GM21423 (cell line): ENCODE measurements at regions not wholly inside any gene's neighbourhood (a gene's known extent, or its start where the extent isn't known, plus 50 kb on each side); places are given as distances from the start of the nearest gene placed in this dataset.

Experiments
- ATAC-seq: cut with Tn5 transposase; IDR thresholded peaks from one replicate; pipeline ENCODE4 v1.9.1; 2021; ENCODE audit warnings: mild to moderate bottlenecking, moderate library complexity; ENCODE audit not compliant: unreplicated experiment

DNA sequence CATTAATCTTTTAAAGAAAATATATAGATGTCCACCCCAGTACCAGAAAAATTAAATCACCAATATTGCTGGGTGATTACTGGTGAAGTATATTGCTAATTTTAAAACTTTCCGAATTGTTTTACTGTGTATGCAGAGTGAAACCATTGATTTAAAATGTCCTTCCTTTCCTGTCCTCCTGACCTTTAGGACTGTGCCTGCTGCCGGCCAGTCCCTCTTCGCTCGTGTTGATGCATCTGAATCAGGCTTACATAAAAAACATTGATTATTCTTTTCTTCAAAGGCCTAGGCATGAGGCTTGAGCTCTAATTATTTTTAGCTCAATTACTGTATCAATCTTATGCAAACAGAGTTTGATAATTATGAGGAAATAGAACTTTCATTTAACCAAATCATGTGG is 1128.1 kb downstream of the BRINP3 start:
- ATAC-seq: no peak

DNA sequence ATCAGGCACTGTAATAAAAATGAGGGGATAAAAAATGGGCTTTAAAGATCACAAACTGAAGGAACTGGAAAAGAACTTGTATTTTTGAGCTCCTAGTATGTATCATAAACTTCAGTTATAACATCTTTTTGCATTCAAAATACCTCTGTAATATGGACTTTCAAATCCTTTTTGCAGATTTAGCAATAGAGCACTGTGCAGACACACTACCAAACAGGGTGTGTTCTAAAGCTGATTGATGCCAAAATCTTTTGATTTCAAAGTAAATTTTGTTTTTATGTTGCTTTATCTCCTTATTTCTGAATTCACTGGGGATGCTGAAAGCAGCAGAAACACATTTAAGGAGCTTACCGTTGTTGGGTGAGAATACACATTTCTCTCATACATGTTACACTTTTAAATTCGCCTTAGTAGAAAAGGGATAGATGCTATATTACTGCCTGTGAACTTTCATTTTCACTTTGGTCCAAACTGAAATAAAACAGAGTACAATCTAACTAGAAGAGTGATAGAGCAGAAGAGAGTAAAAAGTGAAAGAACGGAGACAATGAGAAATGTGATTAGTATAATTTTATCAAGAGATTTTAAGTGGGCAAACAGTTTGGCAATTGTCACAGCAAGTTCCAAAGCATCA is 1126.6 kb downstream of the BRINP3 start:
- ATAC-seq: no peak

DNA sequence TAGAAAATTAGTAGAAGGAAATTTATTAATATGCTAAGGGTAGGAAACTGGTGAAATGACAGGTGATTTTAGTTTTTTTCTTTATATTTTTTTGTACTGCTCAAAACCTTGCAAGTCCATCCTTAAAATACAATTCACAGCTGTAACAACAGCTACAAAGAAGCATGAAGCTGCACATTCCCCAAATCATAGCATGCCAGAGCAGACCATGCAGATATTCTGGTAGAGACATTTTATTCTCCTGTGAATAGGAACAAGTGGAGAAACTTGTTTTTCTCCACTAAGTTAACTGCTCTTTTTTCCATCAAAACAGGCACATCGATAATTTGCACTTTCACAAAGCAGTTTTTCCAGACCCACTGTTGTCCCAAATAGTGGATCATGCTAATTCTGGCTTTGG is 1125.7 kb downstream of the BRINP3 start:
- no peak for ATAC-seq

DNA sequence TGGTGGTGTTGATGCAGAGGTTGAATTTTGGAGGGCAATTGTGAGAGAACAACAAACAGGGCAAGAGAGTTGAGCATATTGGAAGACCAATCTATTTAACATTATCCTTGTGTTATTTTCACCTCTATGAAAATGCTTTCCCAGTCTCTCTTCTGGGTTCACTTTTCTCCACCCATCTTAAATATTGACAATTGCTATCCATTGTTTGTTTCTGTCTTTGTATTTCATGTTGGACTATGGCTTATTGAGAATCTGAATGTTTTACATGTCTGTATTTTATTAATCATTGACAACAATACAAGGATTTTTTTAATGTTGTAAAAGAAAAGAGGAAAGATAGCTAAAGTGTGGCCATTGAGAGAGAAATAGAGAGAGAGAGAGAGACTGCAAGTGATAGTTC is 1121.5 kb downstream of the BRINP3 start:
- ATAC-seq: no peak

DNA sequence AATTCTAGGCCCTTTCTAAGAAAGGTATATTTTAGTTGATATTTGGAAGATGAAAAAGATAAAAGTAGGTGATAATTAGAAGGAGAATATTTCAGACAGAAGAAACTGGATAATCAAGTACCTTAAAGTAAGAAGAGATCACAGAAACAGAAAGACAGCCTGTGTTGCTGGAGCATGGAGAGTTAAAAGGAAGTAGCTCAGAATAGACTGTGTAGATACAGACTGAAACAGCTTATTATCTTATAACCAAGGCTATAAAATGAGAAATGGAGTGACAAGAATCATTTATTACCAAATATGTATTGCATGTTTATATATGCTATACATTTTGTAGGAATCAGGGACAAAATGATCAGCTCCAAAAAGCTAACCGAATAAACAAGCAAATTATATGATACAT is 1120.3 kb downstream of the BRINP3 start:
- no peak for ATAC-seq

DNA sequence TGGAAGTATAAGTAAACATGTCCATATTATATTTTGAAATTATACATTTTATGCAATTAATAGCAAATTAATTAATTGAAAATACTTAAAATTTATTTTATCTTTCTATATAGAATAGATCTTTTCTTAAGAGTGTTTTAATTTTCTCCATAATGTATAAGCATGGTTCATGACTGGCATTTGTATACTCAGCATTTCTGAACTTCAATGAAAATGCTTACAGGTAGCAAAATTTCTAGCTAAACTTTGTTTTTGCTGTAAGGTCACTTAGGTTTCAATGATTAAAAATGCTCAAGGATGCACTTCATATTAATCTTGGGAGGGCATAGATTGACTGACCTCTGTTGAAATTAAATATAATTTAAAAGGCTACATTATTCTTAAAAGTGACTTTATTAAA is 1108.1 kb downstream of the BRINP3 start:
- no peak for ATAC-seq

DNA sequence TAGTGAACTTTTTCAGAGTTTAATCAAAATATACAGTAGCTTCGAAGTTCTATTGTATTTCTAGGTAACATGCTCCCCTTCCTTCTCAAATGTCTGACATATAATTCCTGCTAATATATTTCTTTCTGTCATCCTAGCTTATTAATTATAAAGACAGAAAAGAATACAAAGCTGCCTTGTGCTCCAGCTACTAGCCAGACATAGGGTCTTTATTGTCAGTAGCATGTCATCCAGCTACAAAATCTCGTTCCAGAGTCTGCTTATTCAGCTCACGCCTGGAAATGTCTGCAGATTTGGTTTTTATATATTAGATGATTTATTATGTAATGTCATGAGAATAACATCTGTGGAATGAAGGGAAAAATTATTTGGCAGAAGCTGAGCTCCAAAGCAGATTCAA is 1102.8 kb downstream of the BRINP3 start:
- ATAC-seq: no peak

DNA sequence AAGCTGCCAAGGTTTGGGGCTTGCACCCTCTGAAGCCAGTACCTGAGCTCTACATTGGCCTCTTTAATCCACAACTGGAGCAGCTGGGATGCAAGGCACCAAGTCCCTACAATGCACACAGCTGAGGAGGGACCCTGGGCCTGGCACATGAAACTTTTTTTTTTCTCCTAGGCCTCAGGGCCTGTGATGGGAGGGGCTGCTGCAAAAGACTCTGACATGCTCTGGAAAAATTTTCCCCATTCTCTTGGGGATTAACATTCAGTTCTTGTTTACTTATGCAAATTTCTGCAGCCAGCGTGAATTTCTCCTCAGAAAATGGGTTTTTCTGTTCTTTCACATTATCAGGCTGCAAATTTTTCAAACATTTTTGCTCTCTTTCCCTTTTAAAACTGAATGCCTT is 1072.2 kb downstream of the BRINP3 start:
- no peak for ATAC-seq

DNA sequence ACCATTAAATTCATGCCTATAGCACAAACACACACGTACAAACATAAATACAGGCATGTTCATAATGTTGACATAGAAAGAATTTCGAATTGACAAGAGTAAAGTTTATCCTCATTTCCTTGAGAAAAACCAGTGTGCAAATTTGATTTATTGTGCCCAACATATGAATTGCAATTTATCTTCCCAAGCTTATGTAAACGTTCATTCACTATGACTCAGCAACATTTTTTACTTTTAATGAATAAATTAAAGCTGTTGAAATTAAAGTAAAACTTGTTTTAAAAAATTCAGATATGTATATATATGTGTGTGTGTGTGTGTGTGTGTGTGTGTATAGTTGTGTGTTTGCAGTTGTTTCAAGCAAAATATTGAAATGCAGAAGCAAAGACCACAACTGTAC is 1067.9 kb downstream of the BRINP3 start:
- no peak for ATAC-seq

DNA sequence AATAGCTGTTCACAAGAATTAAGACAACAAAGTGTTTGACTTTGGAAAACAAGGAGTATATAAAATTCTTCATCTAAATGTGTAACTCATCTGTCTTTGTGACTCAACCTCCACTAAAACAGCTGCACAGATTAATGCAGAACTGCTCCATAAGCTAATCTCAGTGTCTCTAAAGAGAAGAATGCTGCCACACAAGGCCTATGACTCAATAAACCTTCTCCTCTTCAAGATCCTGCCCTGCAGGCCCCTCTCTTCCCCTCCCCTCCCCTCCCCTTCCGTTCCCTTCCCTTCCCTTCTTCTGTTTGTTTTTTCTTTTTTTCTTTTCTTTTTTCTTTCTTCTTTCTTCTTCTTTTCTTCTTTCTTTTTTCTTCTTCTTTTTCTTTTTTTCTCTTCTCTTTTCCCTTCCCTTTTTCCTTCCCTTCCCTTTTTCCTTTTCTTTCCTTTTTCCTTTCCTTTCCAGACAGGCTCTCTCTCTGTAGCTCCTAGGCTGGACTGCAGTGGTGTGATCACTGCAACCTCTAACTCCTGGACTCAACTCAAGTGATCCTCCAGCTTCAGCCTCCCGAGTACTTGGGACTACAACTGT is 1052.8 kb downstream of the BRINP3 start:
- no peak for ATAC-seq

DNA sequence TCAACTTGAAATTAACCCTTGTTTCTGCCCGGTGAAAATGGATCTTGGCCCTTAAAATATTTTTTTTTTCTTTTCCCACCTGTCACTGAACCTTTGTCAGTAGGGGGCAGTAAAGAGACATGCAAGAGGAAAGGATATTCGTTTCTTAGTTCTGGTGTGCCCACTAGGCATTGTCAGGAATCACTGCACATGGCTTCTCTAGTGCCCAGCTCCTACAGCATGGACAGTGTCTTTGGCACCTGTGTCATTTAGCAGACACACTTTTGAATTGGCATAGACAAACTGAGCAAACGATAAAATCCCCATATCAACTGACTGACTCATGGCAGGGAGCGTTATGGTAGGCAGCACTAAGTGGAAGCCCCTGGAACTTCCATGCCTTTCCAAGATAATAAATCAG is 1048.1 kb downstream of the BRINP3 start:
- no peak for ATAC-seq

DNA sequence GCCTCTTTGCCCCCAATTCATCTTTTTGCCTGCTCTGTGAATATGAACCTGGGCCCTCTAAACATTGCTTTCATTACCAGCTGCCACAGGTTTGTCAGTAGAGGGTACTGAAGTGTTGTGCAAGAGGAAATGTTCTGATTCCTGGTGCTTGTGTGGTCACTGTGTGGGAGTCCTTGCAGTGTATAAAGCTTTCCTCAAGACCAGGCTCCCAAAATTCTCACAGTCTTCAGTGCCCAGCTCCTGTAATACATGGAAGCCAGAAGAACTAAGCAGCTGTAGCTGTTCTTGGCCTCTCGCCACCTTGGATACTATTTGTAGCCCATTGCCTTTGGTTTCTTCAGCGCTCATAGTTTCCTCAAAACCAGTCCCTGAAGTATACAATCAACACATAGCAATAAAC is 1046.2 kb downstream of the BRINP3 start:
- no peak for ATAC-seq

DNA sequence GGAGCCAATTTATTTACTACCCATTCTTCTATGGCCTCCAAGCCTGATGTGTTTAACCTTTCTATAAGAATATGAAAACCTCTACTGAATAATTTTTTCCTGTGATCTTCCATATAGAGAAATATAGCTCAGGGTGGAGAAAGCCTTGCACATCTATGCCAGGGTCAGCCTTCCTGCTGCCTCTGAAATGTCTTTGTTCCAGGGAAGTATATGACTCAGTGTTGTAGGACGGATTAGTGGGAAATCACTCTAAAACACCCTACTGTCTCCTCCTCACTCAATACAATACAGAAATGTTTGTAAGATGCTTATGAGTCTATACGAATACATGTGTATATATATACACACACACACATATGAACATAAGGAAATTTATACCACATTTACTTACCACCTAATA is 1044.9 kb downstream of the BRINP3 start:
- no peak for ATAC-seq

DNA sequence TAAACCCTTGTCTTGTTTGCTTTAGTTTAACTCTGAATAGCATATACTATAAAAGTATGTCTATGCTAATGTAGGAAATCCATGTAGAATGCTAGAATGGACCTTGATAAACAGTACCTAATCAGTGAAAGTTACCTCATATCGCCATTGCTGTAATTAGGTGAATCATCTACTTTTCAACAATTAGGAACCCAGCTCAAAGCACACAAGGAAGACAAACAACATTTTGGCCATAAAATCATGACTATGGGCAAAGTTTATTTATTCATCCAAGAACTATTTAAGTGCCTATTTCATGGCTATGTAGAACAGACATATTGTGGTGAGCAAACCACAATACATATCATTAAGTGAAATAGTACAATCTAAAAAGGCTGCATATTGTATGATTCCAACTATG is 1043.2 kb downstream of the BRINP3 start:
- no peak for ATAC-seq

DNA sequence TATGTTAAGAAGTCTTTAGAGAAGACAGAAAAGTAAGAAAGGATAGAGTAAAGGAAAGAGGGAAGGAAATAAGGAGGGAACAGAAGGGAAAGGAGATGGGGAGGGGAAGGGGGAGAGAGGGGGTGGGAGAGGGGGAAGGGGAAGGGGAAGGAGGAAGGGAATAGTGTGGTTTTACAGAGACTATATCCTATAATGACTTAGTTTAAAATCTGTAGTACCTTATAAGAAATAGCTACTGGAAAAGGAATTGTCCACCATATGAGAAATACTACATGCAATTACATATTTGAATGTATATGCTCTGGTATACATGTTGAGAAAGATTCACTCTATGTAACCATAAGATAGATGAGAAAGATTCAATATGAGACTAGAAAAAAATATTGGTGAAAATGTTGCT is 1042.3 kb downstream of the BRINP3 start:
- ATAC-seq: no peak

DNA sequence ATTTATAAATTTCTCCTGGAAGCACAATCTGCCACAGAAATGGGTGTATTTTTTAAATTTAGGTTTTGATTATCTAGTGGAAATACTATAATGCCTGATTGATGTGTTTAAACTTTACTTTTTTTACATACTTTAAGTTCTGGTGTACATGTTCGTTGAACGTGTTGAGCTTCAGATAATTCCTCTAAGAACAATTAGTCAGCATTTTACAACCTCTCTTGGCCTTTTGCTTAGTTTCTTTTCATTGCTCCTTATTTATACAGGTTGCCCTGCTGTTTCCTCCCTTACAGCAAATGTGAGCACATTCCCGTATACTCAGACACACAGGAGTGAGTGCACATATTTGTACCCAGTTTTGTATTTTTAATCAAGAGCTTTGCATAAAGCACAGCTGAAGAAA is 1038.9 kb downstream of the BRINP3 start:
- no peak for ATAC-seq

DNA sequence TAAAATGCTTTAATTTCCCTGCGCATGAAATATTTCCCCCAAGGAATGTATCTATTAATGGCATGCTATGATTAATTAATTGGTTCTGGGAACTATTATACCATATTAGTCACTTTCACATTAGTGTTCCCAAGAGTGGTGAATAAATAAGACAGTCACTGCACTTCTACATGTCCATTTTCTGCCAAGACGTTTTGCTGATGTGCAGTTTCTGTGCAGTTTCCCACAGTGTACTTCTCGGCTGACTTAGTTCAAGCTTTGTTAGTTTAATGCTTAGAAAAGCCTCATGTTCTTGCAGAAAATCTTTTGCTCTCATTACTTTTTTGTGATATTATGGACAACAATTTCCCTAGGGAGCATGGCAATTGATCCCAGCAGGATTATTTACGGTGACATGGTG is 1014.5 kb downstream of the BRINP3 start:
- no peak for ATAC-seq

DNA sequence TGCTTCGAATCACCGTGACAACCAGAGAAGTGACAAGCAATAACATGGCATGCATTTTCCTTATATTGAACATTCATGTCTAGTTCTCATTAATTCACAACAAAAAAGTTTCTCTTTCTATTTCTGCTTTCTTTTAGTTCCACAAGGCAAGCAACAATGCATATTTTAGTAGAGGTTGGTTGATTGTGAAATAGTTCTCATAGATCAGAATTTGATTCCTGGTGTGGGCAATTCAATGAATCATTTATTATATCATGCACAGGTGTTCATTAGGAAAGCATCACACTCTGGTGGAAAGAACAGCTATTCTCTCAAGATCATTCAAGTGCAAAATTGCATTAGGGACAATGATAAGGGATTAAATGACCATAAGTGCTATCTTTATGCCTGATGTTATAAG is 980.9 kb downstream of the BRINP3 start:
- ATAC-seq: no peak

DNA sequence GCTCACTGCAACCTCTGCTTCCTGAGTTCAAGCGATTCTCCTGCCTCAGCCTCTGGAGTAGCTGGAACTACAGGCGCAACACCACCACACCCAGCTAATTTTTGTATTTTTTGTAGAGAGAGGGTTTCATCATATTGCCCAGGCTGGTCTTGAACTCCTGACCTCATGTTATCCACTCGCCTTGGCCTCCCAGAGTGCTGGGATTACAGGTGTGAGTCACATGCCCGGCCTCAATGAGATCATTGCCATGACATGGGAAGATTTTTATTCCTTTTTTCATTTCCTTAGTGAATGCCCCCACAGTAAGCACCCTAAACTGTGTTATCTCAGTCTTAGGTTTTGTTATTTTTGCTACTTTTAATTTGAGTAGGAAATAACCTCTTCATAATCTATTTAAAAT is 977.9 kb downstream of the BRINP3 start:
- ATAC-seq: no peak

DNA sequence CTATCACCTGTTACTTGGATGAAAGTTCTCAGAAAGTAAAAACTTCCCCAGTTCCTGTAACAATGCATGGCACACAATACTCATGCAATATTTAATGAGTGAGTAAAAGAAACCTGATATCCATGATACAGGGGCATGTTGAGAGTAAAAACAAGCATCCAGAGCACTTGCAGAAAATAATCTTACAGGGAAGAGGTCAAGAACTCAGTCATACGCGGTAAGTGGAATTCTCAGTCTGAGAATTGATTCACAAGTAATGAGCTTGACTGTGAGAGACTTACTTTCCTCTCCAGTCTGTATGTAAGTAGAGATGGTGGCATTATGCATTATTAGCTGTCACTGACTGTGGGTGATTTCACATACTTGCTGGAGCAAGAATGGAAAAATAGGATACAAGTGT is 976.9 kb downstream of the BRINP3 start:
- no peak for ATAC-seq

DNA sequence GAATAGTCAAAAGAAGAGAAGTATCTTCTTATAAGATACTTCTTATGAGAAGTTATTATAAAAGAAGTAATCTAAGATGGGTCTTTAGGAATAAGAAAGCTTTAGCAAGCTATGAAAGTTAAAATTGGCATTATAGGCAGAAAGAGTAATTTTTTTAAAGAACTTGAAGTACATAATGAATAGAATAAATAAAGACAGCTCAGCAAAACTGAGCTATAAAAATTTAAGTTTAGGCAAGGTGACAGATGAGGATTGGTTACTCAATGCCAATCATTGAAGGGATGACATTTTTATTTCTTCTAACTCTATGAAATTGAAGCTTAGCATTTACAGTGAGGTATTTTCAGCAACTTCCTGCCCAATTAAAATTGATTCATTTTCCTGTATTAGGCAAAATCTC is 966.8 kb downstream of the BRINP3 start:
- no peak for ATAC-seq

DNA sequence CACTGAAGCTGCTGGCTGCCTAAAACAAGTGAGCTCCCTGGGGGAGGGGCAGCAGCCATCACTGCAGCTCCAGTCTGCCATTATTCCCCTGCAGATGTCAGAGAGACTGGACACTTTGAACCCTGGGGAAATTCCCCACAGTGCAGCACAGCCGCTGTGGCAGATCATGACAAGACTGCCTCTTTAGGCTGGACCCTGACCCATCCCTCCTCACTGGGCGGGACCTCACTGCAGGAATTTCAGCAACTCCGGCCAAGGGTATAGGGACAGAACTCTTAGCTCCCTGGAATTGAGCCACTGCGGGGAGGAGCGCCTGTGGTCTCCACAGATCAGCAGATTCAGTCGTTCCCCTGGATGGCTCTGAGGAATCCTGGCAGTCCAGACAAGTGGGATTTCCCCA is 964.6 kb downstream of the BRINP3 start:
- no peak for ATAC-seq

DNA sequence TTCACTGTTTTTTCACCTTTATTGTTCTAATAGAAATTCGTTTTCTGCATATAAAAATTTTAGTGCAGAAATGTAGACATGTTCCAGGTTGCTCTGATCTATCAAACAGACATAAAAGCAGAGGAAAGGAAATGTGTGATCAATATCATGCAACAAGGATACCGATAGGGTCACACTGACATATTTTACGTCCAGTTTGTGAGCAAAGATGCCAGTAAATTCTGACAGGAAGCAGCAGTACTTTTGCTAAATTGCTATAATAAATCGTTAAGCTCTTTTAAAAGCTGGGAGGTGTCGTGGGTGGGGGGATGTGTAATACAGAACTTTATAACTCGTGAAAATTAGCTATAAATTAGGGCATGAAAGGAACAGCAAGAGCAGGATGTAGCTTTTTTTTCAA is 955.2 kb downstream of the BRINP3 start:
- no peak for ATAC-seq
